Endometrial microvascular endothelial cells (primary cell): ENCODE measurements at regions not wholly inside any gene's neighbourhood (a gene's known extent, or its start where the extent isn't known, plus 50 kb on each side); places are given as distances from the start of the nearest gene placed in this dataset.

ENCODE experiments used
- in situ Hi-C: cut with HindIII; loops from 2 replicates; pipeline ENCODE4 v1.10.0; 2017; ENCODE audit warnings: low sequenced_read_pairs, low pct_unique_long_range_greater_than_20kb; ENCODE audit errors: inconsistent ontology term

GRCh38 chr5:171660434-171660833 is 125.2 kb upstream of the SMIM23 start:
- in situ Hi-C loops: no loop called here

DNA sequence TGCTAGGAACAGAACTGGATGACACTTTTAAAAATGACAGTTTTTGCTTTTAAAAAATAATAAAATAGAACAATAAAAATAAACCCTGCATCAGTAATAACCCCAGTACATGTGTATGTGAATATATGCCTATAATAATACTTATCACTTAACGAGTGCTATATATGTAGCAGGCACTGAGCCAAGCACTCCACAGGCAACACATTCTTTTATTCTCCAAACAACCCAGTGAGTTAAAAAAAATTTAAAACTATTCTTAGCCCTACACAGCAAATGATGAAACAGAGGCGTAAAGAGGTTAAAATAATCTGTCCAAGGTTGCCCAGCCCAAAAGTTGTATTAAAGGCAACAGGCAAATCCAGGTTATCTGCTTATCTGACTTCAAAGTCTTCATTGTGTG is 124.5 kb upstream of the SMIM23 start:
- in situ Hi-C loops: no loop called here

DNA sequence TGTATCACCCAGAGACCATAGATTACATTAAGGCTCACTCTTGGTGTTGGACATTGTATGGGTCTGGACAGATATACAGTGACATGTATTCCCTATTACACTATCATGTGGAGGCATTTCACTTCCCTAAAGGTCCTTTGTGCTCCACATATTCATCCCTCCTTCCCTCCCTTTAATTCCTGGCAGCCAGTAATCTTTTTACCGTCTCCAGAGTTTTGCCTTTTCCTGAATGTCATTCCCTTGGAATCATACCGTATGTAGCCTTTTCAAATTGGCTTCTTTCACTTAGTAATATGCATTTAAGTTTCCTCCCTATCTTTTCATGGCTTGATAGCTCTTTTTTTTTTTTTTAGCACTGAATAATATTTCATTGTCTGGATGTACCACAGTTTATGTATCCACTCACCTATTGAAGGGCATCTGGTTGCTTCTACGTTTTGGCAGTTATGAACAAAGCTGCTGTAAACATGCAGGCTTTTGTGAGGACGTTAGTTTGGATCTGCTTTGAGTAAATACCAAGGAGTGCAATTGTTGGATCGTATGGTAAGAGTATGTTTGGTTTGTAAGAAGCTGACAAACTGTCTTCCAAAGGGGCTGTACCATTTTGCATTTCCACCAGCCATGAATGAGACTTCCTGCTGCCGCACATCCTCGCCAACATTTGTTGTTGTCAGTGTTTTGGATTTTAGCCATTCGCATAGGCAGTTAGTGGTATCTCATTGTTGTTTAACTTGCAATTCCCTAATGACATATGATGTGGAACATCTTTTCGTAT is 122.1 kb upstream of the SMIM23 start:
- in situ Hi-C loops: no loop called here

DNA sequence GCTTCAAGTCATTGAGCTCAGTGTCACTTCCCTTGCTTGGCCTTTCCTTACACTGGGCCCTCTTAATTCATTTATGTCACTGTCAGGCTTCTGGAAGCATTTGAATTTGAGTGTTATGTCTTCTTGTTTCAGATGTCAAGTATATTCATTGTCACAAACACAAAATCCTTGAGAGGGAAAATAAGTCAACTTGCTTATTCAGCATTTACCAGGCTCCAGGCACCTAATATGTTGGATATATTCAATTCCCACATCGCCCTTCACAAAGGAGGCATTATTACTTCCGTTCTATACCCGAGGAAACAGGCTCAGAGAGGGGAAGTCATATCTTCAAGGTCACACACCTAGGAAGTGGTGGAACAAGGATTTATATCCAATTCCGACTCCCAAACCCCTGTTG is 121.1 kb upstream of the SMIM23 start:
- in situ Hi-C loops: no loop called here

DNA sequence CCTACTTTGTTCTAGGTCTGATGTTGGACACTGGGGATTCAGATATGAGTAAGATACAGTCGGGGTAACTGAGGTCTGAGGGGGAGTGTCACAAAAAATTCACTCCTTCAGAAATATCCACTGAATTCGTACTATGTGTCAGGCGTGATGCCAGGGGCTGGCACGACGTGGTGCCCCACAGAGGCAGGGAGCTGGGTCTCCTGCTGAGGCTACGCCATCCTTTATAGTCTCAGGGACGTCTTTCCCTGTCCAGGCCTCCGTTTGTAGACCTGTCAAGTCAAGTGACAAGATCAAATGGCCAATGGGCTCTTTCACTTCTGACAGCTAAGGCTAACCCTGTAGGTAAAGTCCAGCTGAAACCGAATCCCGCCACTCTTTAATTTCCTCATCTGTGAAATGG is 118.8 kb upstream of the SMIM23 start:
- in situ Hi-C loops: no loop called here

DNA sequence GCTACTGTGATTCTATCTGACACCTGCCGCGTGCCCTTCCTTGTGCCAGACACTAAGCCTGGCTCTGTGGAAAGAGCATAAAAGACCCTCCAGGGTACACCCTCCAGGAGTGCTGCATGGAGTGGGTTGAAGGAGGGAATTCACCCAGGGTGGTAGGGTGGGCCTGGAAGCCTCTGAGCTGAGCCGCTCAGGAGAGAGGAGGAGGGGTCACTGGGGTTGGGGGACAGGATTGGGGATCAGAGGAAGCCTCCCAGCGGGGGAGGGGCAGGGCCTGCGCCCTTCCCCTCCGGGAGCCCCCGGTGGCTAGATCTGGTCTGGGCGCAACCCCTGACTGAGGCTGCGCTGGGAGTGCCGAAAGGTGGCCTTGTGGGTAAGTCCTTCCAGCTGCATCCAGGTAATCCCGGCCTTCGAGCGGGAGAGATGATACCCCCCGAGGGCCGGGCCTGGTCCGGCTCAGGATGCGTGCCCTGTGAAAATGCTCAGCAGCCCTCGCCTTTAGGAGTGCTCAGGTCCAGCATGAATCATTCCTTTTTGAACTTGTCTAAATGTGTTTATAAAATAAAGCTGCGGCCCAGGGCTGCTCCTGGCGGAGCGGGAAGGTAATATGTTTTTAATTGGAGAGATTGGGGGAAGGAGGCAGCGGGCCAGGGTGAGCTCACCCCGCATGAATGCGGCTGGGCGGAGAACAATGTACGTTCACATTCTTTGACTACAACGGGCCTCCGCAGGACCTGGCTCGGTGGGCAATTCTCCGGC is 118.1 kb upstream of the SMIM23 start:
- in situ Hi-C loops: no loop called here

DNA sequence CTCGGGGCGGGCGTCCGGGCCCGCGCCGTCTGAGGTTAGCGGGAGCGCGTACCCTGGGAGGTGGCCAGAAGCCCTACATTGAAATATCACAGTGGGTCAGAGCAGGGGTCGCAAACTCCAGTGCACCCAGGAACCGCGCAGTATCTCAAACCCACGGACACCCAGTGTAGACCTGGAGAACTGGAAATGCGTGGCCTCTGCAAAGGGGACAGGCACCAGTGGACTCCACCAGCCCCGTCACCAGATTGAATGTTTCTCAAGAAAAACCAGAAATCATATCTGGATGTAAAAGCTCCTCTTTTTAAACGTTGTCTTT is 117.6 kb upstream of the SMIM23 start:
- in situ Hi-C loops: no loop called here

GRCh38 chr5:171669571-171669970 is 116.0 kb upstream of the SMIM23 start:
- in situ Hi-C loops: no loop called here

DNA sequence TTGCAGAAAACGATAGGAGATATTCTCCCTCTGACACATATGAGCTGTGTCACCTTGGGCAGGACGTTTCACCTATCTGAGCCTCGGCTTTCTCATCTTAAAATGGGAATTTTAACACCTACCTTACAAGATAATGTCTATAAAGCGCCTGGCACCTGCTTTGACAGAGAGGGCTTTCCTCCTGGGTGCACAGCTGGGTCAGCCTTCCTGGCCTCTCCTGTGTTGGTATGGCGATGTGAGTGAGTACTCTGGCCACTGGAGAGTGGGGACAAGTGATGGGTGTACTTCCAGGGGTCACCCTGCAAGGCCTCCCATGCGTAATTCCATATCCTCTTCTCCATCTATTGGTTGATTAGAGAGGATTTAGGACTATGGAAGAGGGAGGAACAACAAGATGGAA is 113.1 kb upstream of the SMIM23 start:
- in situ Hi-C loops: no loop called here

- in situ Hi-C loops: no loop called here
Observed at GRCh38 chr5:171673328-171673727, 112.3 kb upstream of the SMIM23 start.

GRCh38 chr5:171673840-171674239 is 111.8 kb upstream of the SMIM23 start:
- in situ Hi-C loops: no loop called here

- in situ Hi-C loops: no loop called here
Observed at GRCh38 chr5:171675511-171675910, 110.1 kb upstream of the SMIM23 start.

GRCh38 chr5:171676286-171676944 is 109.2 kb upstream of the SMIM23 start:
- in situ Hi-C loops: no loop called here

- in situ Hi-C loops: no loop called here
Observed at GRCh38 chr5:171678646-171679045, 107.0 kb upstream of the SMIM23 start.

- in situ Hi-C loops: no loop called here
Observed at GRCh38 chr5:171680485-171680884, 105.1 kb upstream of the SMIM23 start.

DNA sequence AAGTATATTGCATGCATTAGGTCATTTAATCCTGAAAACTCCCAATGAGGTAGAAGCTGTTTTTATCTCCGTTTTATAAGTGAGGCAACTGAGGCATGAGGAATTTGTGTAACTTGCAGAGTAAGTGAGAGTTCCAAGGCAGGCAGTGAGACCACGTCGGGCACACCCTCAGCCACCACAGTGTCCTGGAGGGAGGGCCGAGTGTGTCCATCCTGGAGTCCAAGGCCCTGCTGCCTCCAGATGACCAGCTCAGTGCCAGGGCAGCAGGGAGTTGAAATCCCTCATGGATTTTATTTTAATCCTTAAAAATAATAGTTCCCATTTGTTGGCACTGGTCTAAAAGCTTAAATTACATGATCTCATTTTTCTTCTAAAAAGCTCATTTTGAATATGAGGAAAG is 104.6 kb upstream of the SMIM23 start:
- in situ Hi-C loops: no loop called here

DNA sequence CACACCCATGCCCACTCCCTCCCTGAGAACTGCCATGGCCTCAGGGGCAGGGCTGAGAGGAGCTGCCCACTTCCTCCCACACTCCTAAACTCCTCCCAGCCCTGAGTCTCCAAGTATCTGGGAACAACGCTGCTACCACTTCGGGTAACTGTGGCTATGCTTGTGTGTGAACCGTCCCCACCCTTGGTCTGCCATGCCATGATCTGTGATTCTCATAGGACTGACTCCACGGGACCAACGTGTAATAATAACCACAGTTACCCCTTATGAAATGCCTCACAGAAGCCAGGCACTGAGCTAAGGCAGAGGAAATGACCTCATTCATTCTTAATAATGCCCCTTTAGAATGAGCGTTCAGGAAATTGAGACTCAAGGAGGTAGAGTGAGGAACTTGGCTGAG is 103.9 kb upstream of the SMIM23 start:
- in situ Hi-C loops: no loop called here

DNA sequence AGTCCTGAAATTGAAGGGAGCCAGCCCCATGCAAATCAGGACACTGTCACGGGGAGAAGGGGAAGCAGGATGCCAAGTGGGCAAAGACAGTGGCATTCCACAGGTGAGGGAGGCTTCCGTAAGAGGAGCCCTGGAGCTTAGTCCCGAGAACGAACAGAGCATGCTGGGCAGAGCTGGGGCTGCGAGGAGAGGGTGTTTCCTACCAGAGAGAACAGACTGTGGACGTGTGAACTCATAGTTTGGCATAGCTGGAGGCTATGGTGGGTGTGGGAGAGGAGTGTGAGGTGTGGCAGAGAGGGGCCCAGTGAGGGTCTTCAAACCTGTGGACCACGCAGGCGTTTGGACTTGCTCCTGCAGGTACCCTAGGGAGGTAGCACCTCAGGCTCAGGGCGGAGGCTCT is 102.8 kb upstream of the SMIM23 start:
- in situ Hi-C loops: no loop called here

- in situ Hi-C loops: no loop called here
Observed at GRCh38 chr5:171684169-171684568, 101.4 kb upstream of the SMIM23 start.
